ENCODE measurements at regions not wholly inside any gene's neighbourhood (a gene's known extent, or its start where the extent isn't known, plus 50 kb on each side); places are given as distances from the start of the nearest gene placed in this dataset.

DNA sequence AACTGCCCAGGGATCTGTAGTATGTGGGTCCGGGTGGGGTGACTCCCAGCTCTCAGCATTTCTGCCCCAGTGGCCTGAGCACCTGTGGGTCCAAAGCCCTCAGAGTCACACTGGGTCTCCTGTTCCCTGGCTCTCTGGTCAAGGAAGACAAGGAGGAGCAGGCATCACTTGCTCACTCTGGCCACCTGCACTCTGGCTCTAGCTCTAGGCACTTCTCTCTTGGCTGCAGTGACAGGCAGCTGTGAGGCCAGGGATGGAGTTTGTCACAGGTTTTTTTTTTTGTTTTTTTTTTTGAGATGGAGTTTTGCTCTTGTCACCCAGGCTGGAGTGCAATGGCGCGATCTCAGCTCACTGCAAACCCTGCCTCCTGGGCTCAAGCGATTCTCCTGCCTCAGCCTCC is 84.6 kb downstream of the HS1BP3 start:
- TF ChIP-seq ZMYM3 (CRISPR knock-in tag; IDR thresholded peaks at IDR 0.05) (0 out of 2 replicates have a peak, but pooled peaks have one; percentile 22), KLF11 (CRISPR knock-in tag; IDR thresholded peaks at IDR 0.05) (no peak), ZFY (CRISPR knock-in tag; IDR thresholded peaks at IDR 0.05) (0 out of 2 replicates have a peak, but pooled peaks have one; percentile 17), ZNF572 (CRISPR knock-in tag; IDR thresholded peaks at IDR 0.05) (0 out of 2 replicates have a peak, but pooled peaks have one; percentile 33), ZNF629 (CRISPR knock-in tag; conservative IDR thresholded peaks at IDR 0.05) (0 out of 2 replicates have a peak, but pooled peaks have one; percentile 1), ZNF501 (CRISPR knock-in tag; IDR thresholded peaks at IDR 0.05) (peak; percentile 26; the same call in 1 of the 2 replicates)
- TF ChIP-seq, protein P1, sequence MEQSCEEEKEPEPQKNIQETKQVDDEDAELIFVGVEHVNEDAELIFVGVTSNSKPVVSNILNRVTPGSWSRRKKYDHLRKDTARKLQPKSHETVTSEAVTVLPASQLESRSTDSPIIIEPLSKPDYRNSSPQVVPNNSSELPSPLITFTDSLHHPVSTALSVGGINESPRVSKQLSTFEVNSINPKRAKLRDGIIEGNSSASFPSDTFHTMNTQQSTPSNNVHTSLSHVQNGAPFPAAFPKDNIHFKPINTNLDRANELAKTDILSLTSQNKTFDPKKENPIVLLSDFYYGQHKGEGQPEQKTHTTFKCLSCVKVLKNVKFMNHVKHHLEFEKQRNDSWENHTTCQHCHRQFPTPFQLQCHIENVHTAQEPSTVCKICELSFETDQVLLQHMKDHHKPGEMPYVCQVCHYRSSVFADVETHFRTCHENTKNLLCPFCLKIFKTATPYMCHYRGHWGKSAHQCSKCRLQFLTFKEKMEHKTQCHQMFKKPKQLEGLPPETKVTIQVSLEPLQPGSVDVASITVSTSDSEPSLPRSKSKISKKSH (CRISPR knock-in tag; IDR thresholded peaks at IDR 0.05; ENCODE audit: borderline replicate concordance), result 0 out of 2 replicates have a peak, but pooled peaks have one; percentile 6
- TF ChIP-seq, protein P2, sequence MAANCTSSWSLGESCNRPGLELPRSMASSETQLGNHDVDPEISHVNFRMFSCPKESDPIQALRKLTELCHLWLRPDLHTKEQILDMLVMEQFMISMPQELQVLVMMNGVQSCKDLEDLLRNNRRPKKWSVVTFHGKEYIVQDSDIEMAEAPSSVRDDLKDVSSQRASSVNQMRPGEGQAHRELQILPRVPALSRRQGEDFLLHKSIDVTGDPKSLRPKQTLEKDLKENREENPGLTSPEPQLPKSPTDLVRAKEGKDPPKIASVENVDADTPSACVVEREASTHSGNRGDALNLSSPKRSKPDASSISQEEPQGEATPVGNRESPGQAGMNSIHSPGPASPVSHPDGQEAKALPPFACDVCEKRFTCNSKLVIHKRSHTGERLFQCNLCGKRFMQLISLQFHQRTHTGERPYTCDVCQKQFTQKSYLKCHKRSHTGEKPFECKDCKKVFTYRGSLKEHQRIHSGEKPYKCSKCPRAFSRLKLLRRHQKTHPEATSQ (CRISPR knock-in tag; IDR thresholded peaks at IDR 0.05; ENCODE audit: borderline replicate concordance), result no peak
- TF ChIP-seq, protein P3, sequence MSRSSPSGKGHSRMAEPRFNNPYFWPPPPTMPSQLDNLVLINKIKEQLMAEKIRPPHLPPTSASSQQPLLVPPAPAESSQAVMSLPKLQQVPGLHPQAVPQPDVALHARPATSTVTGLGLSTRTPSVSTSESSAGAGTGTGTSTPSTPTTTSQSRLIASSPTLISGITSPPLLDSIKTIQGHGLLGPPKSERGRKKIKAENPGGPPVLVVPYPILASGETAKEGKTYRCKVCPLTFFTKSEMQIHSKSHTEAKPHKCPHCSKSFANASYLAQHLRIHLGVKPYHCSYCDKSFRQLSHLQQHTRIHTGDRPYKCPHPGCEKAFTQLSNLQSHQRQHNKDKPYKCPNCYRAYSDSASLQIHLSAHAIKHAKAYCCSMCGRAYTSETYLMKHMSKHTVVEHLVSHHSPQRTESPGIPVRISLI (CRISPR knock-in tag; IDR thresholded peaks at IDR 0.05; ENCODE audit: borderline replicate concordance), result 0 out of 2 replicates have a peak, but pooled peaks have one; percentile 17

More for the DNA sequence above, 84.6 kb downstream of the HS1BP3 start:
- intact Hi-C loops (cut with micrococcal nuclease; ENCODE audit: unreplicated experiment) (no loop called here), in situ Hi-C loops (cut with HindIII; ENCODE audit: extremely low pct_ligation_motif_present, low pct_unique_long_range_greater_than_20kb) (no loop called here)
- H4K20me1 ChIP-seq (ENCODE audit: insufficient read depth, low read length), result no peaks in the 10 kb centered on the region
- H3K79me2 ChIP-seq (ENCODE audit: insufficient read depth, low read length), result no peaks in the 10 kb centered on the region
- FAIRE-seq, result no peak
- H3K4me2 ChIP-seq (ENCODE audit: low read depth, low read length), result no peak overlapping the region
- H3K9ac ChIP-seq (ENCODE audit: insufficient read depth, low read depth, low read length), result no peak overlapping the region
- H3K9me3 ChIP-seq (ENCODE audit: low read length), result no peaks in the 10 kb centered on the region
- CTCF ChIA-PET (ENCODE audit: low intra/inter-chr PET ratio, low total read pairs), result no interaction called here
- H3K36me3 ChIP-seq (replicated peaks in 1 of 2; ENCODE audit: control insufficient read depth in 1 of 2, insufficient read depth in 2 of 2, low read length in 2 of 2), result no peaks in the 10 kb centered on the region
- no peak overlapping the region for H3K4me3 ChIP-seq (replicated peaks in 1 of 3; ENCODE audit: insufficient read depth in 1 of 3, low read depth in 2 of 3, low read length in 3 of 3)
- no peak for DNase-seq (ENCODE audit: low spot score)
- WGBS (ENCODE audit: low lambda C conversion rate), result 81% methylated on average over 4 of the region's 4 CpGs
- no peak overlapping the region for H2AFZ ChIP-seq (ENCODE audit: low read length)
- no TSS peak for BruUV-seq (replicated peaks)
- POLR2A ChIA-PET, result interaction anchor here (0.7 to 4.6 kb wide), 11 partner anchors 9 to 119 kb away, joined by 3 to 32 read pairs (median 5); partner anchors contain the start of gene RHOB
- peaks cover 95% of the 10 kb centered on the region for H3K4me1 ChIP-seq (ENCODE audit: insufficient read depth, low read length)
- ATAC-seq, result peak; percentile 11
- H3K27me3 ChIP-seq (ENCODE audit: control insufficient read depth in 1 of 2, insufficient read depth in 2 of 2, low read length in 2 of 2), result no peaks in the 10 kb centered on the region
- H3K27ac ChIP-seq (ENCODE audit: extremely low read length, insufficient read depth, low read length), result peak overlapping the region; percentile 12

All from HepG2 (cell line).